A549 (cell line): ENCODE measurements at regions not wholly inside any gene's neighbourhood (a gene's known extent, or its start where the extent isn't known, plus 50 kb on each side); places are given as distances from the start of the nearest gene placed in this dataset.

ENCODE experiments used
- ATAC-seq, 2 experiments: fragments of 200-7000 bp in 1 of 2; fragments of >200 bp in 1 of 2; cut with Nextera tagmentation in 1 of 2; cut with Tn5 transposase in 1 of 2; 3 replicates each; pipeline versions ENCODE4 v1.8.0 to v1.9.1; 2018 to 2020; ENCODE audit warnings: mild to moderate bottlenecking in 1 of 2, moderate library complexity in 1 of 2
- CTCF ChIA-PET: fragments of 300-600 bp; sonication (Branson Sonifier 250); formaldehyde crosslinking; extraction: SDS; loops from one replicate; lab custom pipeline; 2021; ENCODE audit warnings: antibody characterized with exemption, inconsistent platforms; lab: Yijun Ruan, JAX
- POLR2A ChIA-PET: fragments of 350-600 bp; formaldehyde crosslinking; extraction: SDS; loops from one replicate; lab custom pipeline; 2021; ENCODE audit warnings: antibody characterized with exemption, inconsistent platforms; lab: Yijun Ruan, JAX
- DNase-seq, 2 experiments: peaks; one replicate each; pipeline versions ENCODE4 v3.0.0 to v3.0.0-alpha.2; 2011 to 2016; ENCODE audit warnings: low read depth in 1 of 2, low spot score in 1 of 2
- FAIRE-seq: peaks from 2 replicates; lab custom pipeline; 2011; peaks lifted over from hg19 to GRCh38; lab: Jason Lieb, UNC
- H3K27ac ChIP-seq, 2 experiments: fragments of >200 bp; sonication (Bioruptor Twin); formaldehyde crosslinking; 3 replicates each; pipeline ENCODE4 v1.5.1; 2016 to 2017
- H3K4me1 ChIP-seq: fragments of >200 bp; sonication (Bioruptor Twin); formaldehyde crosslinking; 3 replicates; pipeline ENCODE4 v1.6.1; 2016
- H3K4me2 ChIP-seq: fragments of >200 bp; sonication (Bioruptor Twin); formaldehyde crosslinking; 3 replicates; pipeline ENCODE4 v1.6.1; 2016
- H3K4me3 ChIP-seq: fragments of >200 bp; sonication (Bioruptor Twin); formaldehyde crosslinking; 3 replicates; pipeline ENCODE4 v1.5.1; 2016
- H3K9me3 ChIP-seq: fragments of >200 bp; sonication (Bioruptor Twin); formaldehyde crosslinking; 3 replicates; pipeline ENCODE4 v1.6.1; 2016
- BCL3 ChIP-seq: fragments of >200 bp; sonication (Bioruptor Twin); formaldehyde crosslinking; IDR thresholded peaks from 3 replicates; pipeline ENCODE4 v1.6.1; 2016
- BHLHE40 ChIP-seq: IDR thresholded peaks from 2 replicates; pipeline ENCODE4 v1.6.1; 2012; ENCODE audit warnings: low read depth, low read length, inconsistent platforms
- CBX2 ChIP-seq: fragments of 200-600 bp; sonication (generic); IDR thresholded peaks from 2 replicates; pipeline ENCODE4 v1.6.1; 2016; ENCODE audit warnings: low read depth, mild to moderate bottlenecking, borderline replicate concordance
- CBX8 ChIP-seq: fragments of 200-600 bp; sonication (generic); IDR thresholded peaks from 2 replicates; pipeline ENCODE4 v1.6.1; 2016
- CEBPB ChIP-seq, 2 experiments: fragments of >200 bp in 1 of 2; sonication (Bioruptor Twin) in 1 of 2; formaldehyde crosslinking in 1 of 2; IDR thresholded peaks; 2 replicates each; pipeline ENCODE4 v1.6.1; 2012 to 2016
- CHD2 ChIP-seq: fragments of 150-350 bp; IDR thresholded peaks from 2 replicates; pipeline ENCODE4 v1.6.1; 2014; ENCODE audit warnings: low read length; ENCODE audit not compliant: partially characterized antibody
- ELK1 ChIP-seq: fragments of 150-350 bp; IDR thresholded peaks from 2 replicates; pipeline ENCODE4 v1.6.1; 2014; ENCODE audit warnings: low read depth, mild to moderate bottlenecking, low read length
- EP300 ChIP-seq, 2 experiments: fragments of >200 bp; sonication (Bioruptor Twin); formaldehyde crosslinking; IDR thresholded peaks; 2 replicates in 1 of 2; 3 replicates in 1 of 2; pipeline ENCODE4 v1.6.1; 2016 to 2017
- ESRRA ChIP-seq: fragments of 150-350 bp; IDR thresholded peaks from 2 replicates; pipeline ENCODE4 v1.6.1; 2014; ENCODE audit warnings: mild to moderate bottlenecking, low read length, borderline replicate concordance
- FOSL2 ChIP-seq, 2 experiments: fragments of 450-650 bp in 1 of 2; fragments of >200 bp in 1 of 2; sonication (Bioruptor Twin) in 1 of 2; formaldehyde crosslinking; IDR thresholded peaks; 2 replicates each; pipeline versions ENCODE4 v1.5.0 to v1.6.1; 2016 to 2020; ENCODE audit warnings: mild to moderate bottlenecking in 1 of 2, moderate library complexity in 1 of 2
- FOXS1 ChIP-seq: fragments of 250-450 bp; sonication (Bioruptor Pico); IDR thresholded peaks from 2 replicates; pipeline ENCODE4 v1.5.0; 2020; ENCODE audit warnings: mild to moderate bottlenecking, moderate library complexity
- HES2 ChIP-seq: fragments of >200 bp; sonication (Bioruptor Twin); formaldehyde crosslinking; IDR thresholded peaks from 2 replicates; pipeline ENCODE4 v1.6.1; 2016
- HOXA7 ChIP-seq: fragments of 250-450 bp; sonication (Bioruptor Pico); IDR thresholded peaks from 2 replicates; pipeline ENCODE4 v1.5.0; 2020; ENCODE audit warnings: mild to moderate bottlenecking, moderate library complexity
- HOXB13 ChIP-seq: fragments of 250-450 bp; sonication (Bioruptor Pico); IDR thresholded peaks from 2 replicates; pipeline ENCODE4 v1.5.0; 2020; ENCODE audit warnings: low read depth, mild to moderate bottlenecking, moderate library complexity
- JUN ChIP-seq, 2 experiments: fragments of >200 bp; sonication (Bioruptor Twin); formaldehyde crosslinking; IDR thresholded peaks; 2 replicates in 1 of 2; 3 replicates in 1 of 2; pipeline ENCODE4 v1.6.1; 2016 to 2017
- KDM5A ChIP-seq: fragments of 200-600 bp; sonication (generic); IDR thresholded peaks from 2 replicates; pipeline ENCODE4 v1.6.1; 2016; ENCODE audit warnings: antibody characterized with exemption, mild to moderate bottlenecking
- MAFK ChIP-seq: fragments of 450-650 bp; IDR thresholded peaks from 2 replicates; pipeline ENCODE4 v1.6.1; 2014; ENCODE audit not compliant: partially characterized antibody
- MAX ChIP-seq: IDR thresholded peaks from 2 replicates; pipeline ENCODE4 v1.6.1; 2012
- MYC ChIP-seq: IDR thresholded peaks from 2 replicates; pipeline ENCODE4 v1.6.1; 2012; ENCODE audit warnings: mild to moderate bottlenecking, inconsistent platforms, low read length, improper control_type of control experiment, borderline replicate concordance
- NFE2L2 ChIP-seq: fragments of 150-350 bp; conservative IDR thresholded peaks from 2 replicates; pipeline ENCODE4 v1.6.1; 2014; ENCODE audit warnings: low read length
- PHF8 ChIP-seq: fragments of 200-600 bp; sonication (generic); IDR thresholded peaks from 2 replicates; pipeline ENCODE4 v1.6.1; 2016; ENCODE audit warnings: low read depth, mild to moderate bottlenecking, antibody characterized with exemption, moderate library complexity, borderline replicate concordance
- SREBF2 ChIP-seq: fragments of 450-650 bp; IDR thresholded peaks from 2 replicates; pipeline ENCODE4 v1.6.1; 2014; ENCODE audit warnings: mild to moderate bottlenecking, moderate library complexity
- TFCP2L1 ChIP-seq: fragments of 250-450 bp; sonication (Bioruptor Pico); IDR thresholded peaks from 2 replicates; pipeline ENCODE4 v1.5.0; 2021; ENCODE audit warnings: mild to moderate bottlenecking
- TP53 ChIP-seq: fragments of 250-450 bp; sonication (Bioruptor Pico); IDR thresholded peaks from 2 replicates; pipeline ENCODE4 v1.5.0; 2021; ENCODE audit warnings: mild to moderate bottlenecking, moderate library complexity
- USF2 ChIP-seq: fragments of 450-650 bp; IDR thresholded peaks from 2 replicates; pipeline ENCODE4 v1.6.1; 2014; ENCODE audit warnings: antibody characterized with exemption
- ZC3H11A ChIP-seq: fragments of 450-650 bp; IDR thresholded peaks from 2 replicates; pipeline ENCODE4 v1.6.1; 2014; ENCODE audit warnings: antibody characterized with exemption, mild to moderate bottlenecking
- ZFP36 ChIP-seq: fragments of 450-650 bp; IDR thresholded peaks from 2 replicates; pipeline ENCODE4 v1.6.1; 2014; ENCODE audit warnings: borderline replicate concordance; ENCODE audit not compliant: partially characterized antibody
- WGBS: methylation state at CpG from one replicate; pipeline ENCODE4 v1.1.6; 2017; ENCODE audit errors: missing lambda C conversion rate; 5-methylcytosine and 5-hydroxymethylcytosine counted together
- TF ChIP-seq, protein P1 (sequence below): fragments of >200 bp; sonication (Bioruptor Twin); formaldehyde crosslinking; IDR thresholded peaks from 3 replicates; pipeline ENCODE4 v1.5.1; 2016

GRCh38 chr5:6011199-6011598 lies 367.1 kb downstream of the MED10 start:
- TF ChIP-seq CBX2 = no peak
- no peak for TF ChIP-seq MAX
- TF ChIP-seq BHLHE40 = no peak
- no peak for TF ChIP-seq ELK1
- TF ChIP-seq BCL3 = no peak
- no peak for TF ChIP-seq USF2
- no peak for TF ChIP-seq ESRRA
- TF ChIP-seq HES2 = no peak
- TF ChIP-seq FOXS1 (CRISPR knock-in tag) = no peak
- TF ChIP-seq MYC = no peak
- no peak for TF ChIP-seq FOSL2 (IDR thresholded peaks at IDR 0.05)
- TF ChIP-seq FOSL2 (CRISPR knock-in tag; IDR thresholded peaks at IDR 0.05) = no peak
- no peak for TF ChIP-seq ZFP36
- no peak for TF ChIP-seq TFCP2L1
- no peak for TF ChIP-seq HOXA7 (CRISPR knock-in tag)
- TF ChIP-seq NFE2L2 = no peak
- CTCF ChIA-PET = no interaction called here
- H3K27ac ChIP-seq = no peak overlapping the region
- FAIRE-seq = no peak
- no peak overlapping the region for H3K4me2 ChIP-seq
- 0 out of 3 replicates have a peak, but pooled peaks cover 3% of the 10 kb centered on the region for H3K4me1 ChIP-seq
- POLR2A ChIA-PET = no interaction called here
- DNase-seq = no peak
- 39% methylated on average over 1 of the region's 1 CpG for WGBS
- H3K4me3 ChIP-seq = no peak overlapping the region
- no peak for ATAC-seq
- H3K9me3 ChIP-seq = peaks cover 5% of the 10 kb centered on the region; the same call in 1 of the 3 replicates

DNA sequence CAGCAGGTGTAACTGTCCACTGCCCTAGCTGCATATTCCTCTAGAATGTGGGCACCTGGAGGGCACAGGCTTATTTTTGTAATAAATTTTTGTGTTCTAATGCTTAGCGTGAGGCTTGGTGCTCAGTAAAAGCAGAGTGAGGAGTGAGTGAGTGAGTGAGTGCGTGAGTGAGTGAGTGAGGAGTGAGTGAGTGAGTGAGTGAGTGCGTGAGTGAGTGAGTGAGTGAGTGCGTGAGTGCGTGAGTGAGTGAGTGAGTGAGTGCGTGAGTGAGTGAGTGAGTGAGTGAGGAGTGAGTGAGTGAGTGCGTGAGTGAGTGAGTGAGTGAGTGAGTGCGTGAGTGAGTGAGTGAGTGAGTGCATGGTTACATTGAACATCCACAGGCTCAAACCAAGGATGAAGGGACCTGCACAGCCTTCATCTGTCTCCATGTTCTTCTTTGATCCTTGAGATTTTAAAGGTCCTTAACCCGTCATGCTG lies 371.5 kb downstream of the MED10 start:
- ChIA-PET POLR2A (no interaction called here), CTCF (no interaction called here)
- WGBS = 58% methylated on average over 7 of the region's 9 CpGs
- DNase-seq (no peak), FAIRE-seq (no peak), ATAC-seq (no peak)
- Histone ChIP-seq H3K4me3 (no peak overlapping the region), H3K9me3 (no peaks in the 10 kb centered on the region), H3K27ac (no peak overlapping the region), H3K4me1 (no peaks in the 10 kb centered on the region), H3K4me2 (no peak overlapping the region)
- TF ChIP-seq ZC3H11A = no peak
- no peak for TF ChIP-seq BCL3
- TF ChIP-seq CHD2 = no peak
- TF ChIP-seq, protein P1, sequence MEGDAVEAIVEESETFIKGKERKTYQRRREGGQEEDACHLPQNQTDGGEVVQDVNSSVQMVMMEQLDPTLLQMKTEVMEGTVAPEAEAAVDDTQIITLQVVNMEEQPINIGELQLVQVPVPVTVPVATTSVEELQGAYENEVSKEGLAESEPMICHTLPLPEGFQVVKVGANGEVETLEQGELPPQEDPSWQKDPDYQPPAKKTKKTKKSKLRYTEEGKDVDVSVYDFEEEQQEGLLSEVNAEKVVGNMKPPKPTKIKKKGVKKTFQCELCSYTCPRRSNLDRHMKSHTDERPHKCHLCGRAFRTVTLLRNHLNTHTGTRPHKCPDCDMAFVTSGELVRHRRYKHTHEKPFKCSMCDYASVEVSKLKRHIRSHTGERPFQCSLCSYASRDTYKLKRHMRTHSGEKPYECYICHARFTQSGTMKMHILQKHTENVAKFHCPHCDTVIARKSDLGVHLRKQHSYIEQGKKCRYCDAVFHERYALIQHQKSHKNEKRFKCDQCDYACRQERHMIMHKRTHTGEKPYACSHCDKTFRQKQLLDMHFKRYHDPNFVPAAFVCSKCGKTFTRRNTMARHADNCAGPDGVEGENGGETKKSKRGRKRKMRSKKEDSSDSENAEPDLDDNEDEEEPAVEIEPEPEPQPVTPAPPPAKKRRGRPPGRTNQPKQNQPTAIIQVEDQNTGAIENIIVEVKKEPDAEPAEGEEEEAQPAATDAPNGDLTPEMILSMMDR = no peak
- TF ChIP-seq JUN (IDR thresholded peaks at IDR 0.05) = no peak
- no peak for TF ChIP-seq CBX8
- TF ChIP-seq MAX = no peak
- TF ChIP-seq CEBPB (IDR thresholded peaks at IDR 0.05) = no peak
- no peak for TF ChIP-seq FOXS1 (CRISPR knock-in tag)
- TF ChIP-seq EP300 (IDR thresholded peaks at IDR 0.05) = no peak
- TF ChIP-seq BHLHE40 = no peak
- TF ChIP-seq SREBF2 = no peak
- no peak for TF ChIP-seq HOXB13 (CRISPR knock-in tag)
- no peak for TF ChIP-seq PHF8
- no peak for TF ChIP-seq MAFK
- TF ChIP-seq TP53 (CRISPR knock-in tag) = no peak
- TF ChIP-seq KDM5A = no peak
